Adrenal gland (tissue), 9 donors: ENCODE measurements at regions not wholly inside any gene's neighbourhood (a gene's known extent, or its start where the extent isn't known, plus 50 kb on each side); places are given as distances from the start of the nearest gene placed in this dataset.

Source experiments
- DNase-seq, 7 donors: peaks; one replicate each; pipeline ENCODE4 v3.0.0-alpha.2; 2019 to 2020
- H3K27ac ChIP-seq, 5 donors: fragments of 200-600 bp; sonication (generic) in 4 of 5; 1 replicate in 3 of 5; 2 replicates in 2 of 5; pipeline versions ENCODE4 v1.5.1 to v1.8.0; 2016 to 2020; ENCODE audit warnings: mild to moderate bottlenecking in 1 of 5
- H3K27me3 ChIP-seq: fragments of 200-600 bp; 2 replicates; pipeline ENCODE4 v1.8.0; 2021
- H3K36me3 ChIP-seq, 2 donors: fragments of 200-600 bp; replicated peaks in 1 of 2; 1 replicate in 1 of 2; 2 replicates in 1 of 2; pipeline versions ENCODE4 v1.5.1 to v1.8.0; 2018 to 2022
- H3K4me1 ChIP-seq, 2 donors: fragments of 200-600 bp; replicated peaks in 1 of 2; 1 replicate in 1 of 2; 2 replicates in 1 of 2; pipeline versions ENCODE4 v1.5.1 to v1.8.0; 2018 to 2021
- H3K4me3 ChIP-seq, 4 donors: fragments of 200-600 bp; sonication (generic) in 3 of 4; one replicate each; pipeline ENCODE4 v1.5.1; 2016 to 2018
- H3K9me3 ChIP-seq, 3 donors: fragments of 200-600 bp; sonication (generic) in 1 of 3; replicated peaks in 1 of 3; 1 replicate in 2 of 3; 2 replicates in 1 of 3; pipeline versions ENCODE4 v1.5.1 to v1.8.0; 2016 to 2021
- POLR2A ChIP-seq, 2 donors: fragments of 450-650 bp; IDR thresholded peaks; one replicate each; pipeline ENCODE4 v1.6.1; 2017; ENCODE audit warnings: antibody characterized with exemption in 2 of 2, mild to moderate bottlenecking in 2 of 2, moderate library complexity in 1 of 2
- WGBS, 4 donors: extraction: QIAGEN DNeasy Blood & Tissue Kit in 2 of 4; methylation state at CpG; one replicate each; pipeline versions ENCODE4 v1.1.5 to v1.1.7; 2013 to 2017; 5-methylcytosine and 5-hydroxymethylcytosine counted together
- intact Hi-C, 2 donors: fragments of 100-400 bp; cut with DNase I; formaldehyde crosslinking; loops; one replicate each; pipeline versions ENCODE4 v1.14.1 to v1.15.0; 2022 to 2023
- TF ChIP-seq, protein P1 (sequence below), 6 experiments: fragments of 450-650 bp in 4 of 6; fragments of 200-600 bp in 2 of 6; sonication (generic) in 1 of 6; IDR thresholded peaks; 1 replicate in 5 of 6; 2 replicates in 1 of 6; pipeline versions ENCODE4 v1.5.1 to v1.8.0; 2016 to 2021; ENCODE audit warnings: antibody characterized with exemption in 6 of 6, mild to moderate bottlenecking in 2 of 6, moderate library complexity in 1 of 6
- donor health status: healthy with polysubstance abuse.
- donor health status: Bipolar disorder and iron deficiency.
- donor health status: DM: yes; HTN: yes; CAD: no.
- donor health status: DM: no; HTN: no; CAD: no.
- donor health status: DM: no; HTN: no; CAD: no.

DNA sequence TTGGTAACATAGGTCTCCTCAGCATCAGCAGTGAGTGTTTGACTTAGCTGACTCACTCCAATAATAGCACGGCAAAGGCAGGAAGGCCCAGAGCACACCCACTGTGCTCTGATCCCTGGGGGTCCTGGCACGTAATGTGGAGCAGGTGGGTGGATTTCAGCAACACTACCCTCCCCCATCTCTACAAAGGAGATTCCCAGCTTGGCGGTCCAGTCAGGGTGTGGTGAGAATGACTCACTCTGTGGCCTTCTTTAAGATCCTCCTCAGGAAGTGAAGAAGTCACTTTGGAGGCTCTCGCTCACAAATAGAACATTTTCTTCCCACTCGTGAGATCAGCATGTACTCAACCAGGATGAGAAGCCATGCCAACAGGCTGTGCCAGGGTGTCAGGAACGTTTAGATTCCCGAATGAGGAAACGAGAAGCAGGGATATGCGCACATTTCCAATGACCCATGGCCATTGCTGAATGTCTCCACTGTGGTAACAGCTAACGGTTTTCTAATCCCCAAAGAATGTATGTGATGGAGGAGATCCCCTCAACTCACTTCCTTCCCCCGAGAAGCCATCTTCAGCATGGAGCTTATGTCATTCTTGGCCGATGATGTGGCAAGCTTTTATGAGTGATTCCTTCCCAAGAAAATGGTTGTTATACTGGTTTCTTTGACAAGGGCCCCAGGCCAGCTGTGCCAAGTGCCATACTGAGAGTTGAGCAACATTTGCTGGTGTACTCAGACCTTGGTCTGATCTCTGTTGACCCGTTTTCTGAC is 365.2 kb downstream of the C16orf95 start:
- intact Hi-C loops = no loop called here
- Histone ChIP-seq H3K27me3 (no peaks in the 10 kb centered on the region), H3K9me3 (no peaks in the 10 kb centered on the region), H3K27ac (peak overlapping the region in 1 of 5 donors; percentile 60), H3K4me1 (no peaks in the 10 kb centered on the region), H3K4me3 (no peak overlapping the region), H3K36me3 (no peaks in the 10 kb centered on the region)
- DNase-seq = peak in 1 of 7 donors; percentile 13
- TF ChIP-seq, protein P1, sequence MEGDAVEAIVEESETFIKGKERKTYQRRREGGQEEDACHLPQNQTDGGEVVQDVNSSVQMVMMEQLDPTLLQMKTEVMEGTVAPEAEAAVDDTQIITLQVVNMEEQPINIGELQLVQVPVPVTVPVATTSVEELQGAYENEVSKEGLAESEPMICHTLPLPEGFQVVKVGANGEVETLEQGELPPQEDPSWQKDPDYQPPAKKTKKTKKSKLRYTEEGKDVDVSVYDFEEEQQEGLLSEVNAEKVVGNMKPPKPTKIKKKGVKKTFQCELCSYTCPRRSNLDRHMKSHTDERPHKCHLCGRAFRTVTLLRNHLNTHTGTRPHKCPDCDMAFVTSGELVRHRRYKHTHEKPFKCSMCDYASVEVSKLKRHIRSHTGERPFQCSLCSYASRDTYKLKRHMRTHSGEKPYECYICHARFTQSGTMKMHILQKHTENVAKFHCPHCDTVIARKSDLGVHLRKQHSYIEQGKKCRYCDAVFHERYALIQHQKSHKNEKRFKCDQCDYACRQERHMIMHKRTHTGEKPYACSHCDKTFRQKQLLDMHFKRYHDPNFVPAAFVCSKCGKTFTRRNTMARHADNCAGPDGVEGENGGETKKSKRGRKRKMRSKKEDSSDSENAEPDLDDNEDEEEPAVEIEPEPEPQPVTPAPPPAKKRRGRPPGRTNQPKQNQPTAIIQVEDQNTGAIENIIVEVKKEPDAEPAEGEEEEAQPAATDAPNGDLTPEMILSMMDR (IDR thresholded peaks at IDR 0.05) = no peak
- TF ChIP-seq POLR2A (IDR thresholded peaks at IDR 0.05) = no peak
- WGBS, 4 donors = 65 to 75% (median 69%) methylated on average over 11 to 13 of the region's 13 CpGs

DNA sequence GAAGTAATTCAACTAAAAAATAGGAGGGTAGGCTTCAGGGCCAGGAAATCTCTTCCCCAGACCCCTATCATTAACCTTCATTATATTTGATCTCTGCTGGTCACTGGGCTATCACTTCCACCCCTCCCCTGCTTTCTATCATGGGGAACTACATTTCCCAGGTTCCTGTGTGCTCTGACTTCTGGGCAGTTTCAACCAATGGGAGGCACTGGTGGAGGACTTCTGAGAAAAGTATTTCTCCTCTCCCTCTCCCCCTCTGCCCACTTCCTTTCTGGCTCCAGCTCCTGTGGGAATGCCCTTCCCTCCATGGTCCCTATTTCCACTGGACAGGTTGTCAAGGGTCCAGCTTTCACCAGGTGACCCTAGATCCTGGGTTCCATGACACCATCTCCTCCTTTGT is 364.4 kb downstream of the C16orf95 start:
- TF ChIP-seq POLR2A (IDR thresholded peaks at IDR 0.05) = no peak
- TF ChIP-seq, protein P1 (IDR thresholded peaks at IDR 0.05) = no peak
- H3K27me3 ChIP-seq = no peaks in the 10 kb centered on the region
- H3K4me1 ChIP-seq = no peaks in the 10 kb centered on the region
- intact Hi-C loops = no loop called here
- H3K36me3 ChIP-seq = no peaks in the 10 kb centered on the region
- no peaks in the 10 kb centered on the region for H3K9me3 ChIP-seq
- DNase-seq = no peak
- H3K4me3 ChIP-seq = no peak overlapping the region
- H3K27ac ChIP-seq = peak overlapping the region in 1 of 5 donors; percentile 60

DNA sequence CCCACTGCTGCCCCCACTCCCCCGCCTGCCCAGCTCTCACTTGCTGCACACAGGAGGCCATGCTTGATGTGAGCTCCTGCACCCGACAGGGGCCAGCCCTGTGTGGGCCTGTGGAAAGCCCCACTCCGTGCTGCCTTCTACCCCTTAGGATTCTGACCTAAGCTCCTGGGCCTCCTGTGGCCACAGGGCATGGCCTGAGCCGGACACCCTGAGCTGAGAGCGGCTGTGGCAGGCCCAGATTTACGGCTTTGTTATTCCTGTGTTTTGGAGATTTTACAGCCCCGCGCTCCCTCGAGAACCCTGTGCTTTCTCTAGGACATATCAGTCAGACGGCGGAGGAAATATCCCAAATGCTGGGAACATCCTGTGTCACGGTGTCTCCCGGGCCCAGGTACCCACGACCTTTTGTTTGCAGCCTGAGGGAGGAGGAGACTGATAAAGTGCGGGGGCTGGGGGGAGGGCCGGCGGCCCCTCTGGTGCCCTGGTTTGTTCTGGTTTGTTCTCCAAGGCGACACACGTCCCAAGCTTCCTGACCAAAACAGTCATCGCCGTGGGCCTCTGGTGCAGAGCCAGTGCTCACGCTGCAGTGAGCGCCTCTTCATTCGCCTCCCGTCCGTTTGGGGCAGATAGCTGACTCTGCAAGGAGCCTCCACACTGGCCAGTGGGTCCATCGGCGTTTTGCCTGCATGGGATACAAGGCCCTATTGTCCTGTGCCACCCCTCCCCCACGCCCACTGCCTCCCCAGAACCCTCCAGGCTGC is 363.4 kb downstream of the C16orf95 start:
- Histone ChIP-seq H3K9me3 (no peaks in the 10 kb centered on the region), H3K4me3 (no peak overlapping the region), H3K36me3 (no peaks in the 10 kb centered on the region), H3K27ac (peak overlapping the region in 1 of 5 donors; percentile 60), H3K4me1 (no peaks in the 10 kb centered on the region), H3K27me3 (no peaks in the 10 kb centered on the region)
- no peak for TF ChIP-seq POLR2A (IDR thresholded peaks at IDR 0.05)
- TF ChIP-seq, protein P1 (IDR thresholded peaks at IDR 0.05) = no peak
- intact Hi-C loops = no loop called here
- 27 to 56% (median 41%) methylated on average over 8 to 29 of the region's 29 CpGs for WGBS, 4 donors
- peak in 4 of 7 donors; percentile 19 to 58 (median 29) for DNase-seq

DNA sequence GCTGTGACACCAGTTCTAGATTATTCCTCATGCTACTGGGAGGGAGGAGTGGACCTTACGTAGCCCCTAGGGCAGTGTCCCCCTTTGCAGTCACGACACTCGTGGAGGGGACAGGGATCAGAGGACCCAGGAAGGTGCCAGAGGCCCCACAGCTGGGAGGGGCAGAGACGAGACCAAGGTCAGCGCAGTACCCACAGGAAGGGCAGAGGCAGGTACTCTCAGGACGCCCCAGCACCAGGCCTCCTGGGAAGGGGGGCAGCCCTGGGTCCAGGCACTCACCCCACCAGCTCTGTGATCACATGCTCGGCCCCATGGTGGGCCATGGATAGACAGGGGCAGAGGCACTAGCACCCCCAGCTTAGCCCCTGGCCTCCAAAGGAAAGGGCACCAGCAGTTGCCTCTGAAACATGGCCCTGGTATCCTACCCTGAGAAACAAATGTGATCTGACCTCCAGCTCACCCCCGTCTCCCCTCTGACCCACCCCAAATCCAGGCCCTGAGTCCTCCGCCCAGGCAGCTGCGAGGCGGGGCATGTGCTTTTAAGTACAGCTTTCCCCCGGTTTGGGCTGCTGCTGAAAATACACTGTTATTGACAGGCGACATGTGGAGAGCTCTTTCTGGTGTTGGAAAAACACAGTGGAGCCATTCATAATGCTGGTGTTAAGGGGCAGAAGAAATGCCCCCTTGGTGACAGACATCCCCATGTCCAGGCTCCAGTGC is 361.9 kb downstream of the C16orf95 start:
- Histone ChIP-seq H3K27ac (no peak overlapping the region), H3K9me3 (no peaks in the 10 kb centered on the region), H3K36me3 (no peaks in the 10 kb centered on the region), H3K27me3 (no peaks in the 10 kb centered on the region), H3K4me3 (no peak overlapping the region), H3K4me1 (no peaks in the 10 kb centered on the region)
- TF ChIP-seq POLR2A (IDR thresholded peaks at IDR 0.05) = no peak
- TF ChIP-seq, protein P1 (IDR thresholded peaks at IDR 0.05) = no peak
- no peak for DNase-seq
- WGBS, 4 donors = 69 to 75% (median 72%) methylated on average over 5 to 13 of the region's 13 CpGs
- intact Hi-C loops = no loop called here
